ENCODE measurements at regions not wholly inside any gene's neighbourhood (a gene's known extent, or its start where the extent isn't known, plus 50 kb on each side); places are given as distances from the start of the nearest gene placed in this dataset.
A peak's percentile ranks its signal among the peaks of the same experiment; 100 is the strongest.

GRCh38 chr1:230515451-230516145, 89.5 kb upstream of the PGBD5 start:
- no peak for DNase-seq (ENCODE audit: low spot score)

GRCh38 chr1:230510496-230510895, 84.4 kb upstream of the PGBD5 start:
- DNase-seq (ENCODE audit: low spot score) = no peak

- no peak for DNase-seq (ENCODE audit: low spot score)
Observed at GRCh38 chr1:230509281-230509977, 83.3 kb upstream of the PGBD5 start.

- DNase-seq (ENCODE audit: low spot score) = peak; percentile 74
Observed at GRCh38 chr1:230507666-230508402, 81.7 kb upstream of the PGBD5 start.

- DNase-seq (ENCODE audit: low spot score) = no peak
Observed at GRCh38 chr1:230507236-230507635, 81.1 kb upstream of the PGBD5 start.

GRCh38 chr1:230506451-230506850, 80.3 kb upstream of the PGBD5 start:
- no peak for DNase-seq (ENCODE audit: low spot score)

GRCh38 chr1:230504310-230504709, 78.2 kb upstream of the PGBD5 start:
- no peak for DNase-seq (ENCODE audit: low spot score)

GRCh38 chr1:230503726-230504125, 77.6 kb upstream of the PGBD5 start:
- DNase-seq (ENCODE audit: low spot score) = no peak

- no peak for DNase-seq (ENCODE audit: low spot score)
Observed at GRCh38 chr1:230502996-230503395, 76.9 kb upstream of the PGBD5 start.

- no peak for DNase-seq (ENCODE audit: low spot score)
Observed at GRCh38 chr1:230502306-230502705, 76.2 kb upstream of the PGBD5 start.

- DNase-seq (ENCODE audit: low spot score) = no peak
Observed at GRCh38 chr1:230501849-230502248, 75.7 kb upstream of the PGBD5 start.

- no peak for DNase-seq (ENCODE audit: low spot score)
Observed at GRCh38 chr1:230501242-230501641, 75.1 kb upstream of the PGBD5 start.

- no peak for DNase-seq (ENCODE audit: low spot score)
Observed at GRCh38 chr1:230500063-230500462, 73.9 kb upstream of the PGBD5 start.

- peak; percentile 51 for DNase-seq (ENCODE audit: low spot score)
Observed at GRCh38 chr1:230499496-230499895, 73.4 kb upstream of the PGBD5 start.

- no peak for DNase-seq (ENCODE audit: low spot score)
Observed at GRCh38 chr1:230498704-230499103, 72.6 kb upstream of the PGBD5 start.

- DNase-seq (ENCODE audit: low spot score) = no peak
Observed at GRCh38 chr1:230496451-230496850, 70.3 kb upstream of the PGBD5 start.

GRCh38 chr1:230495891-230496385, 69.8 kb upstream of the PGBD5 start:
- DNase-seq (ENCODE audit: low spot score) = no peak

GRCh38 chr1:230495076-230495475, 68.9 kb upstream of the PGBD5 start:
- no peak for DNase-seq (ENCODE audit: low spot score)

- DNase-seq (ENCODE audit: low spot score) = no peak
Observed at GRCh38 chr1:230494514-230494913, 68.4 kb upstream of the PGBD5 start.

GRCh38 chr1:230494026-230494425, 67.9 kb upstream of the PGBD5 start:
- DNase-seq (ENCODE audit: low spot score) = no peak

GRCh38 chr1:230493264-230493663, 67.1 kb upstream of the PGBD5 start:
- no peak for DNase-seq (ENCODE audit: low spot score)

- no peak for DNase-seq (ENCODE audit: low spot score)
Observed at GRCh38 chr1:230490436-230490835, 64.3 kb upstream of the PGBD5 start.
